ENCODE measurements at regions not wholly inside any gene's neighbourhood (a gene's known extent, or its start where the extent isn't known, plus 50 kb on each side); places are given as distances from the start of the nearest gene placed in this dataset.

GRCh38 chr6:62452586-62452985, 166.6 kb upstream of the KHDRBS2 start:
- DNase-seq = no peak

DNA sequence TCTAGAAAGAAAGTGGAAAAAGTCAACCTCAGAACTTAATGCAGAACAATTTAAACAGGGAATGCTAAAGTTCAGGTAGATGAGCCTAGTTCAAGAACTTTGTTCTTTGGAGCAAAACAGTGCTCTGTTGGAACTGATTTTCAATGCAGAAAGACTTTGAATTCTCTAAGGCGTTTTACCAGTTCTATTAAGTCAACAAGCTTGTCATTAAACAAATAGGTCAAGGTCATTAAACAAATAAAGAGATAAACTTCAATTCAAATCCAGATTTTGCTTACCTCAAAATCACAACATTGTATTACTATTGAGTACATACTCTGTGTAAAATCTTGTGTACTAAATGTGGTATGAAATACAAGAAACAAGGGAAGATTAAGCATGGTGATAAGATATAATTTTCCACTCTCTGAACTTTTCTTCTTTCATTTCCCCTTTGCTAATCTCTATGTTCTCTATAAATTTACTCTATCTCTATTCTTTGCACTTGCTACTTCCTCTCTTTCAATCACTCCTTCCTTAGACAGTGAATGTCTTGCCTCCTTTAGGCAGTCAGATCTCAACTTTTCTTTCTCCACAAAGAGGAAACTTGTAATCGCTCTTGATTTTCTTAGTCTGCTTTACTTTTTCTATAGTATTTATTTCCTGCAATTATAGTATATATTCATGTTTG, 160.8 kb upstream of the KHDRBS2 start:
- no peak for DNase-seq

DNA sequence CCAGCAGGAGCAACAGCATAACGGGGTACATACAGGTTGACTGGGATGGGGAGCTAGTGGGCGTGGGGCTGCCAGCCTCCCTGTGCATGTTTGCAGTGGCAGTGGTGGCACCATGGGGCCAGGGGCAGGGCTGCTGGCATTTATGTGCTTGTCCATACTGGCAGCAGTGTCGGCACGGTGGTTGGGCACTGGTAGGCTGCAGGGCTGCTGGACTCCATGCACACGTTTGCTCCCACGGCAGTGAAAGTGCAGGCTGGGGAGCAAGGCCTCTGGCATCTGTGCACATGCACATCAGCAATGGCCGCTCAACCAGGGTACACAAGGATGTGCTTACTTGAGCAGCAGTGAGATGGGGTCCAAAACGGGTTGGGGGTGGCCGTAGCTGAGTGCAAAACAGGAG, 159.5 kb upstream of the KHDRBS2 start:
- DNase-seq = no peak

DNA sequence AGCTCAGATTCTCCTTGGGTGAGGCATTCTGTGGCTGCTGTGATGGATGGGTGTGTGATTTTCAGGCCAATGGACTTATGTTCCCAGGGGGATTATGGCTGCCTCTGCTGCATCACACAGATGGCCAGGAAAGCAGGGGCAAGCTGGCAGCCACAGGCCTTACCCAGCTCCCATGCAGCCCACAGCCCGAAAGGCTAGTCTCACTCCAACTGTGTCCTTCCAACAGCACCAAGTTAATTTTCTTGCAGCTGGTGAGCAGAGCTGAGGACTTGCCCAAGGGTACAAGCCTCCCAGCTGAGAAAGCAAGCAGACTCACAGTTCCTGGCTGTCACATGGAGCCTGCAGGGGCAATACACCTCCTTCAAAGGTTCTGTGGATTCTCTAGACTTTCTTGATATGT, 155.2 kb upstream of the KHDRBS2 start:
- no peak for DNase-seq

DNA sequence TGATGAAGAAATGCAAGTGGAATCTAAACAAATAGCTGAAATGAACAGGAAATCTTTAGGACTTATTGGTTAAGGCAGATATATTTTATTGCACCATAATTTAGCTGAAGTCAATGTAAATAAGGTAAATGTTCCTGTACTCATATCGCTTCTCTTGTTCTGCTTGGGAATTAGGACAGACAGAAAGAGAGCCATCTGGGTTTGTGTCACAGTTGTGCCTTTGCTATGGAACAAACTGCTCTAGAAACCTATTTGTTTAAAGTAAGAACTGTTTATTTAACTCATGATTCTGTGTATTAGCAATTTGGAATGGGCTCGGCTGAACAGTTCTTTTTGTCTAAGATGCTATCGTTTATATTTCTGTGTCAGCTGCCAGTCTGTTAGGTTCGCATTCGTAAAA, 143.8 kb upstream of the KHDRBS2 start:
- DNase-seq = no peak

DNA sequence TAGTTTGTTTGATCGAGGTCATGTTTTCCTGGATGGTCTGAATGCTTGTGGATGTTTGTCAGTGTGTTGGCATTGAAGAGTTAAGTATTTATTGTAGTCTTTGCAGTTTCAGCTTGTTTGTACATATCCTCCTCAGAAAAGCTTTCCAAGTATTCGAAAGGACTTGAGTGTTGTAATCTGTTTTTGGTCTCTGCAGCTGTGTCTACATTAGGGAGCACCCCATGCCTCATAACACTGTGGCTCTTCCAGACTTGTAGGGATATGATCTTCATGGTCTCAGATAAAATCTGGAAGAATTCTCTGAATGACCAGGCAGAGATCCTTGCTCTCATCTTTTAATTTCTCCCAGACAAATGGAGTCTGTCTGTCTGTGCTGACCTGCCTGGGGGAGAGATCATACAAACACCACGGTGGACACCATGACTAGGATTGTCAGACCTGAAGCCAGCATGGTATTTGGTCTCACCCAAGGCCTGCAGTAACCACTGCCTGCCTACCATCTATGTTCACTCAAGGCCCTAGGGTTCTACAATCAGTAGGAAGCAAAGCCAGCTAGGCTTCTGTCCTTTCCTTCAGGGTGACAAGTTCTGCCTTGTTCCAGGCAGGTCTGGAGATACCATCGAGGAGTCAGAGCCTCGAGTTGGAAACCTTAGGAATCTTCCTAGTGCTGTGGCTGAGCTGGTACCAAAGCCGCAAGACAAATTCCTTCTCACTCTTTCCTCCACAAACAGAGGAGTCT, 114.7 kb upstream of the KHDRBS2 start:
- DNase-seq = no peak

GRCh38 chr6:62393608-62394007, 107.6 kb upstream of the KHDRBS2 start:
- DNase-seq = no peak

DNA sequence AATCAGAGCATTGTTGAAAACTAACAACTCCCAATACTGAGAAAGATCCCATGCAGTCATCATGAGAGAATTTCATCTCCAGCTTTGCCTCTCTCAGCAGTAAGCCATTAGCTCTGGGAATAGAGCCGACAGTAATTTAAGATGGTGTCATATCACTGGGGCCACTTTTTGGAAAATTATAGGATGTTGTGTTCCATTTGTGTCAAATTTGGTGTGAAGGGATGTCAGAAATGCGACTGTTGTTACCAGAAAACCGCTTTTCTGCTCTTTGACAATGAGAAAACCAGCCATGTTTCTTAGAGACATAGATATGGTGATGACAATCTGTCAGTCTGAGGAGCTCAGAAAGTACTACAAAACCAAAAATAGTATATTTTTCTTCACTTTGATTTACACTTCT, 106.3 kb upstream of the KHDRBS2 start:
- no peak for DNase-seq

- DNase-seq = no peak
These were observed 105.3 kb upstream of the KHDRBS2 start for GRCh38 chr6:62391358-62391757.

GRCh38 chr6:62390401-62390800, 104.4 kb upstream of the KHDRBS2 start:
- DNase-seq = no peak

DNA sequence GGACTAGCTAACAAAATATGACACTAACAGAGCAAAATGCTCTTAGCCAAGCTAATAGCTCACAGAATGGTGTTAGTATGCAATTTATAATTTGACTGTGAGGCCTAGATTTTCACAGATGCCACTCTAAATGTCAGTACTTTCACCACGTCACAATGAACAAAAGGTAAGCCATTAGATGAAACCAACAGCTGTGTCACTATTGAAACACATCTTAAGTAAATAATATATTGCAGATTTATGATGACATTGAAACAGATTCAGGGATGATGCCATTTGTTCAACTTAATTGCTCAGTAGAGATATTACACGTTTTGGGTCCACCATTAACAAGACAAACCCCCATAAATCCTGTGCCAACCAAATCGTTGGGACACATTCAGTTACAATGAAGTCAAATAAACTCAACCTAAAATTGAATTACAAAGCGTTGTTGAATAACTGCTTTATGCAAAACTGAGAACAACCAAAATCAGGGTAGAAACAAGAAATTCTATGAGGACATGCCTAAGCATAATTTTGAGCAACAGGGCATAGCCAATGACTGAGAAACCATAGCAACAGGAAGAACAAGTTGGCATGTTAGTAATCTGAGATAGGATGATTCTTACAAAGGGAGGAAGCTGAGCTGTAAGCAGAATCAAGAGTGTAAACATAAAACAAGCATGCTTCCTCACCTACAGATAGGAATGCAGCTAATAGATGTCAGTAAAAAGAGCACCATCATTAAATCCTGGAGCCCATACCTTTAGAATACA, 85.6 kb upstream of the KHDRBS2 start:
- DNase-seq = no peak

DNA sequence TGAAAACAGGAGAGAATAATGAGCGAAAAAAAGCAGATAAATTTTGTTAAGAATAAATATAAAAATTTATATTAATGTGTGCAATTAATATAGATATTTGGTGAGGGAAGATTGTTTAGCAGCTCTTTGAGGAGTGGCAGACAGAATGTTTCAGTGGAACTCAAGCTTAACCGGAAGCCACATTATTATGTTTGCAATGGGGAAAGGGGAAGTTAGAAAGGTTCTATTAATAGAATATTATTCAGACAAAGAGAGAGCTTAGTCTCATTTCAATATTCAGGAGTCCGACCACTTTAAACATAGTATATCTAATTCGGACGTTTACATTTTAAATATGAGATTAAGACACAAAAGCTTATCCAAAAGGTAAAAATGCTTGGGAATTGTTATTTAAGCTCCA, 81.6 kb upstream of the KHDRBS2 start:
- peak; percentile 14 for DNase-seq

GRCh38 chr6:62362097-62362496, 76.1 kb upstream of the KHDRBS2 start:
- DNase-seq = no peak

- DNase-seq = no peak
These were observed 71.8 kb upstream of the KHDRBS2 start for GRCh38 chr6:62357835-62358234.

GRCh38 chr6:62354261-62354660, 68.2 kb upstream of the KHDRBS2 start:
- no peak for DNase-seq

DNA sequence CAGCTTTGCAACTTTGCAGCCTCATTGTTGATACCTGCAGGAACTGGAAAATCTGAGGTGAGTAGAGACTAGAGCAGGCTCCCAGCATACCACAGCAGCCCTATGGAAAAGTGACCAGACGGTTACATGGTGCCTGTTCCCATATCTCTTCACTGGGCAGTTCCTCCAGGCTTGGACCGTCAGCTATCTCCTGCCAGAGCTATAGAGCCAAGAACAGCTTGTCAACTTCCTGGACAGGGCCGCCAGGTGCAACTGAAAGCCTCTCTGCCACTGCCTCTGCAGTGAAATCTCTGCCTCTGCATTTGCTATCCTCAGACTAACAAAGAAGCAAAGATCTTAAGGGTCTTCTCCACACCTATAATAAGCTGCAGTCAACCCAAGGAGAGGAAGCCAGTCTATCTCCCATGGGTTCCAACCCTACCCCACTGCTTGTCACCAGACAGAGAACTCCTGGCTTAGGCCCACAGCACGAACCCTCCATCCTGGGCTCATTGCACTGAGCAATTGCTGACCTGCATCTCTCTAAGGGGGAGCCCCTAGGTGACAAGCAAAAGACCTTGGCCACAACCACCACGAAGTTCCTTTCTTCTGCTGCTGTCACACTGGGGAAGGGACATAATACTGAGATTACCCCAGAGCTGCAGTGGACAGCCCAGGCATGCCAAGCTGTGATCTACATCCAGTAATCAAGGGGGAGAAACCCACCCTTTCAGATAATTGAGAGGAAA, 60.1 kb upstream of the KHDRBS2 start:
- DNase-seq = no peak

DNA sequence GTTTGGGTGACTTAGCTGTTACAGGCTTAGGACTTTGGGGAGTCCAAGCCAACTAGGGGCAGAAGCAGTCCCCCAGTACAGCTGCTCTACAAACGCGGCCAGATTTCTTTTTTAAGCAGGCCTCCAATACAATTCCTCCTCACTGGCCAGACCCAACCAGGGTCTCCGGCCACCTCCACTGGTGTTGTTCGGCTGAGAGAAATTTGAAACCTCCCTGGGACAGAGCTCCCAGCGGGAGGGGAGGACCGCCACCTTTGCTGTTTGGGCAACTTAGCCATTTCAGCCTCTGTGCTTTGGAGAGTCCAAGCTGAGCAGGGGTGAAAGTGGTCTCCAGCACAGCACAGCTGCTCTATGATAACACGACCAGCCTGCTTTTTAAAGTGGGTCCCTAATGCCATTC, 59.4 kb upstream of the KHDRBS2 start:
- no peak for DNase-seq

DNA sequence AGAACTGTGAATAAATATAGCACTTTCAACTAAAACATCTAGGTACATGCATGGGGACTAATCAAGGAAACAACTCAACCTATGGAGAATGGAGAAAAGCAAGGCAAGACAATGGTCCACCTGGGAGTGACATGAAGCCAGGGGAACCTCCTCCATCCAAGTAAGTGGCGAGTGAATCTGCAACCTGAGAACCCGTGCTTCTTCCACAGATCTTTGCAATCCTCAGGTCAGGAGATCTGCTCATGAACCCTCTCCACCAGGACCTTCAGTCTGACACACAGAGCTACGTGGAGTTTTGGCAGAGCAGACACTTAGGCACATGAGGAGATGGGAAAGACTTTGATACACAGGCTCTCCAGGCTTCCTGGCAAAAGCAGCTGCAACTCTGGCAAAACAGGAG, 58.8 kb upstream of the KHDRBS2 start:
- DNase-seq = no peak

- no peak for DNase-seq
These were observed 52.5 kb upstream of the KHDRBS2 start for GRCh38 chr6:62338477-62338876.

Data from GF-D8 (cell line).